Upper lobe of left lung (tissue), 4 donors: ENCODE measurements at regions not wholly inside any gene's neighbourhood (a gene's known extent, or its start where the extent isn't known, plus 50 kb on each side); places are given as distances from the start of the nearest gene placed in this dataset.

Source experiments
- POLR2A ChIP-seq, 4 donors: fragments of 450-650 bp; IDR thresholded peaks; one replicate each; pipeline ENCODE4 v1.5.1; 2016 to 2017; ENCODE audit warnings: antibody characterized with exemption in 4 of 4, mild to moderate bottlenecking in 2 of 4
- TF ChIP-seq, protein P1 (sequence below), 6 experiments: fragments of 450-650 bp in 4 of 6; fragments of 200-600 bp in 2 of 6; sonication (generic) in 2 of 6; IDR thresholded peaks; one replicate each; pipeline ENCODE4 v1.5.1; 2016 to 2019; ENCODE audit warnings: antibody characterized with exemption in 6 of 6

DNA sequence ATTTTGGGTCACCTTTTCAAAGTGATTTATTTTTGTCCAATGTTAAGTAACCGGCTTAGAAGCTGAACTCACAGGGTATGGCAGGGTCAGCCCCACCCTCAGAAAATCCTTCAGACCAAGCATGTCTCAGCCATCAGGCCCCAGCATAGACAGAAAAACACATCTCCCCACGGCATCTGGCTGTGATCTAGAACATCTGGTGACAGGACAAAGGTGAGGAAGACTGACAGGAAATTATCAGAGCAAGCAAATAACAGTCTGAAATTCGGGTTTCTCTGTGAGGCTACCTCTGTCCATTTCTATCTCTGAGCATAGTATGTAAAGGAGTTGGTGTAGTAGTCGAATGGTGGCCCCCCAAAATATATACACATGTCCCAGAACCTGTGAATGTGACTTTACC, 177.0 kb upstream of the C1GALT1 start:
- TF ChIP-seq, protein P1, sequence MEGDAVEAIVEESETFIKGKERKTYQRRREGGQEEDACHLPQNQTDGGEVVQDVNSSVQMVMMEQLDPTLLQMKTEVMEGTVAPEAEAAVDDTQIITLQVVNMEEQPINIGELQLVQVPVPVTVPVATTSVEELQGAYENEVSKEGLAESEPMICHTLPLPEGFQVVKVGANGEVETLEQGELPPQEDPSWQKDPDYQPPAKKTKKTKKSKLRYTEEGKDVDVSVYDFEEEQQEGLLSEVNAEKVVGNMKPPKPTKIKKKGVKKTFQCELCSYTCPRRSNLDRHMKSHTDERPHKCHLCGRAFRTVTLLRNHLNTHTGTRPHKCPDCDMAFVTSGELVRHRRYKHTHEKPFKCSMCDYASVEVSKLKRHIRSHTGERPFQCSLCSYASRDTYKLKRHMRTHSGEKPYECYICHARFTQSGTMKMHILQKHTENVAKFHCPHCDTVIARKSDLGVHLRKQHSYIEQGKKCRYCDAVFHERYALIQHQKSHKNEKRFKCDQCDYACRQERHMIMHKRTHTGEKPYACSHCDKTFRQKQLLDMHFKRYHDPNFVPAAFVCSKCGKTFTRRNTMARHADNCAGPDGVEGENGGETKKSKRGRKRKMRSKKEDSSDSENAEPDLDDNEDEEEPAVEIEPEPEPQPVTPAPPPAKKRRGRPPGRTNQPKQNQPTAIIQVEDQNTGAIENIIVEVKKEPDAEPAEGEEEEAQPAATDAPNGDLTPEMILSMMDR (IDR thresholded peaks at IDR 0.05), result no peak
- TF ChIP-seq POLR2A (IDR thresholded peaks at IDR 0.05), result no peak
